ENCODE measurements at regions not wholly inside any gene's neighbourhood (a gene's known extent, or its start where the extent isn't known, plus 50 kb on each side); places are given as distances from the start of the nearest gene placed in this dataset.

GRCh38 chr12:84787253-84787652 is 125.3 kb downstream of the SLC6A15 start:
- Histone ChIP-seq H3K4me1 (ENCODE audit: insufficient read depth, low read length) (no peaks in the 10 kb centered on the region), H3K27ac (ENCODE audit: low read depth, low read length) (no peak overlapping the region), H3K4me3 (ENCODE audit: low read length) (no peak overlapping the region), H3K27me3 (ENCODE audit: insufficient read depth, low read length, poor library complexity, severe bottlenecking) (no peaks in the 10 kb centered on the region), H3K9me3 (ENCODE audit: low read length) (no peaks in the 10 kb centered on the region), H3K36me3 (ENCODE audit: insufficient read depth, low read length) (no peaks in the 10 kb centered on the region)
- Mint-ChIP-seq H3K36me3 (no peaks in the 10 kb centered on the region), H3K27ac (no peak overlapping the region), H3K4me3 (no peak overlapping the region), H3K4me1 (no peaks in the 10 kb centered on the region), H3K9me3 (peaks cover 0 to 4% (median 2%) of the 10 kb centered on the region in 5 donors), H3K27me3 (no peaks in the 10 kb centered on the region)
- ChIA-PET CTCF (no interaction called here), POLR2A (no interaction called here)
- no peak for DNase-seq

- no peaks in the 10 kb centered on the region for H3K27me3 ChIP-seq (ENCODE audit: insufficient read depth, low read length, poor library complexity, severe bottlenecking)
- ChIA-PET CTCF (no interaction called here), POLR2A (no interaction called here)
- no peaks in the 10 kb centered on the region for H3K36me3 ChIP-seq (ENCODE audit: insufficient read depth, low read length)
- Mint-ChIP-seq H3K4me1 (no peaks in the 10 kb centered on the region), H3K9me3 (peaks cover 0 to 6% (median 2%) of the 10 kb centered on the region in 5 donors), H3K27ac (no peak overlapping the region), H3K4me3 (no peak overlapping the region), H3K27me3 (no peaks in the 10 kb centered on the region), H3K36me3 (no peaks in the 10 kb centered on the region)
- no peak for DNase-seq
- no peaks in the 10 kb centered on the region for H3K4me1 ChIP-seq (ENCODE audit: insufficient read depth, low read length)
- no peaks in the 10 kb centered on the region for H3K9me3 ChIP-seq (ENCODE audit: low read length)
- no peak overlapping the region for H3K27ac ChIP-seq (ENCODE audit: low read depth, low read length)
- no peak overlapping the region for H3K4me3 ChIP-seq (ENCODE audit: low read length)
Measured at GRCh38 chr12:84786622-84787021, 126.0 kb downstream of the SLC6A15 start.

- Histone ChIP-seq H3K27ac (ENCODE audit: low read depth, low read length) (no peak overlapping the region), H3K4me3 (ENCODE audit: low read length) (no peak overlapping the region), H3K27me3 (ENCODE audit: insufficient read depth, low read length, poor library complexity, severe bottlenecking) (no peaks in the 10 kb centered on the region), H3K9me3 (ENCODE audit: low read length) (no peaks in the 10 kb centered on the region), H3K36me3 (ENCODE audit: insufficient read depth, low read length) (no peaks in the 10 kb centered on the region), H3K4me1 (ENCODE audit: insufficient read depth, low read length) (no peaks in the 10 kb centered on the region)
- ChIA-PET POLR2A (no interaction called here), CTCF (no interaction called here)
- no peaks in the 10 kb centered on the region for H3K27me3 Mint-ChIP-seq
- no peak overlapping the region for H3K27ac Mint-ChIP-seq
- H3K4me1 Mint-ChIP-seq, result no peaks in the 10 kb centered on the region
- DNase-seq, result no peak
- H3K36me3 Mint-ChIP-seq, result no peaks in the 10 kb centered on the region
- no peak overlapping the region for H3K4me3 Mint-ChIP-seq
- H3K9me3 Mint-ChIP-seq, result peaks cover 0 to 6% (median 2%) of the 10 kb centered on the region in 5 donors
Measured at GRCh38 chr12:84785951-84786350, 126.6 kb downstream of the SLC6A15 start.

GRCh38 chr12:84785281-84785680 is 127.3 kb downstream of the SLC6A15 start:
- Histone ChIP-seq H3K27ac (ENCODE audit: low read depth, low read length) (no peak overlapping the region), H3K9me3 (ENCODE audit: low read length) (no peaks in the 10 kb centered on the region), H3K4me1 (ENCODE audit: insufficient read depth, low read length) (no peaks in the 10 kb centered on the region), H3K36me3 (ENCODE audit: insufficient read depth, low read length) (no peaks in the 10 kb centered on the region), H3K4me3 (ENCODE audit: low read length) (no peak overlapping the region), H3K27me3 (ENCODE audit: insufficient read depth, low read length, poor library complexity, severe bottlenecking) (no peaks in the 10 kb centered on the region)
- peaks cover 0 to 6% (median 0%) of the 10 kb centered on the region in 5 donors for H3K9me3 Mint-ChIP-seq
- no peaks in the 10 kb centered on the region for H3K4me1 Mint-ChIP-seq
- ChIA-PET CTCF (no interaction called here), POLR2A (no interaction called here)
- no peaks in the 10 kb centered on the region for H3K27me3 Mint-ChIP-seq
- no peak for DNase-seq
- no peaks in the 10 kb centered on the region for H3K36me3 Mint-ChIP-seq
- no peak overlapping the region for H3K4me3 Mint-ChIP-seq
- H3K27ac Mint-ChIP-seq, result no peak overlapping the region

DNA sequence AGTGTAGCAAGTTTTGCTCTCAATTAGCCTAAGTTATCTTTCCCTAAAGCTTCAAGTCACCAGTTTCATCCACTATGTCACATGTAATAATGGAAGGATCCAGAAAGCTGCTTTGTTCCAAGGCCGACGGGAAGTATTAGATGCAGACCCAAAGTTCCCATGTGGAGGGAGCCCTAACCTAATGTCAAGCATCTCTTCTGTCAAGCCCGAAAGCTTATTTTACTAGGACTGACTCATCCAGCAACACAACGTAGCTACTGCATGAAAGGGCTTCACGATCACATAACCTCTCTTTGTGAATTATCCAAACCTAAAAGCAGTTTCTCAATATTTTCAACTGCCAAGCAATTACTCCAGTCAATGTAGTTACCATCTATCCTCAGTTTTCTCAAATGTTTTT is 133.4 kb downstream of the SLC6A15 start:
- Histone ChIP-seq H3K4me1 (ENCODE audit: insufficient read depth, low read length) (no peaks in the 10 kb centered on the region), H3K27me3 (ENCODE audit: insufficient read depth, low read length, poor library complexity, severe bottlenecking) (no peaks in the 10 kb centered on the region), H3K9me3 (ENCODE audit: low read length) (no peaks in the 10 kb centered on the region), H3K27ac (ENCODE audit: low read depth, low read length) (no peak overlapping the region), H3K36me3 (ENCODE audit: insufficient read depth, low read length) (no peaks in the 10 kb centered on the region), H3K4me3 (ENCODE audit: low read length) (no peak overlapping the region)
- H3K27me3 Mint-ChIP-seq, result no peaks in the 10 kb centered on the region
- no peaks in the 10 kb centered on the region for H3K4me1 Mint-ChIP-seq
- H3K36me3 Mint-ChIP-seq, result no peaks in the 10 kb centered on the region
- ChIA-PET POLR2A (no interaction called here), CTCF (no interaction called here)
- H3K4me3 Mint-ChIP-seq, result no peak overlapping the region
- peaks cover 0 to 10% (median 2%) of the 10 kb centered on the region in 5 donors for H3K9me3 Mint-ChIP-seq
- no peak for DNase-seq
- H3K27ac Mint-ChIP-seq, result no peak overlapping the region

- H3K4me3 Mint-ChIP-seq, result no peak overlapping the region
- Histone ChIP-seq H3K36me3 (ENCODE audit: insufficient read depth, low read length) (no peaks in the 10 kb centered on the region), H3K27ac (ENCODE audit: low read depth, low read length) (no peak overlapping the region), H3K4me1 (ENCODE audit: insufficient read depth, low read length) (no peaks in the 10 kb centered on the region), H3K27me3 (ENCODE audit: insufficient read depth, low read length, poor library complexity, severe bottlenecking) (no peaks in the 10 kb centered on the region), H3K9me3 (ENCODE audit: low read length) (no peaks in the 10 kb centered on the region), H3K4me3 (ENCODE audit: low read length) (no peak overlapping the region)
- H3K27me3 Mint-ChIP-seq, result no peaks in the 10 kb centered on the region
- H3K4me1 Mint-ChIP-seq, result no peaks in the 10 kb centered on the region
- H3K9me3 Mint-ChIP-seq, result peaks cover 0 to 7% (median 0%) of the 10 kb centered on the region in 5 donors
- no peak overlapping the region for H3K27ac Mint-ChIP-seq
- ChIA-PET POLR2A (no interaction called here), CTCF (no interaction called here)
- DNase-seq, result no peak
- no peaks in the 10 kb centered on the region for H3K36me3 Mint-ChIP-seq
Measured at GRCh38 chr12:84772281-84772680, 140.3 kb downstream of the SLC6A15 start.

DNA sequence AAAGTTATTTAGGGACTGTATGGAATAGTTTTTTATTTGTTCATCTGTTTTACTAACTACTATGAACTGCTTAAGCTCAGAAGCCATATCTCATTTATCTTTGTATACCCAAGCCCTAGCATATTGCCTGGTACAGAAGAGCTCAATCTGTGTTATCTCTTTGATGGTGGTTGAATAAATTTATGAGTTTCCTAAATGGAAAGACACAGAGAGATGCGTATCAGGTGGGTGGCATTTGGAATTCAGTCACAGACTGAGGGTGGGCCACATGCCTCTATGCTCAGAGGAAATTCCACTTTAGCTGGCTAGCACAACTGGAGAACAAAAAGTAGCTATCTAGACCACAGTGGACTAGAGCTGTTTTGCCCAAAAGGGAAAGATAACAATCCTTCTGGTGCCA is 145.5 kb downstream of the SLC6A15 start:
- Mint-ChIP-seq H3K4me1 (no peaks in the 10 kb centered on the region), H3K36me3 (no peaks in the 10 kb centered on the region), H3K27me3 (no peaks in the 10 kb centered on the region), H3K27ac (no peak overlapping the region), H3K9me3 (peaks cover 0 to 3% (median 0%) of the 10 kb centered on the region in 5 donors), H3K4me3 (no peak overlapping the region)
- no peaks in the 10 kb centered on the region for H3K27me3 ChIP-seq (ENCODE audit: insufficient read depth, low read length, poor library complexity, severe bottlenecking)
- no peak overlapping the region for H3K27ac ChIP-seq (ENCODE audit: low read depth, low read length)
- H3K4me1 ChIP-seq (ENCODE audit: insufficient read depth, low read length), result no peaks in the 10 kb centered on the region
- ChIA-PET CTCF (no interaction called here), POLR2A (no interaction called here)
- no peaks in the 10 kb centered on the region for H3K36me3 ChIP-seq (ENCODE audit: insufficient read depth, low read length)
- H3K9me3 ChIP-seq (ENCODE audit: low read length), result no peaks in the 10 kb centered on the region
- DNase-seq, result no peak
- no peak overlapping the region for H3K4me3 ChIP-seq (ENCODE audit: low read length)

DNA sequence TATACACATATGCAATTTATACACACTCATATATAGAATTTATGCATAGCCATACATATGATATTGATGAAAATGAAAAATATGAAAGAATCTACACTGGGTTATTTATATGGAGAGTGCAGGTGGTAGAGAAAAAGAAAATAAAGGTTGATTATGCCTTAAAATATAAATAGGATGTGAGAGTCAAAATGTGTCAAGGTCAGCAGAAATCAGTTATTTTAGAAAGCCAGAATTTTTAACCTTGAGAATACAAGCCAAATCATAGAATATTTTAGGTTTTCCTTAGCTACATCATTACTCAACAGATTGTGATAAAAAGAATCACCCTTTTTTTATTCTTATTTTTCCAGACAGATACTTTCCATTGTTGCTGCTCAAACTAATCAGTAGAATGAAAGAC is 146.2 kb downstream of the SLC6A15 start:
- Mint-ChIP-seq H3K36me3 (no peaks in the 10 kb centered on the region), H3K4me3 (no peak overlapping the region), H3K27me3 (no peaks in the 10 kb centered on the region), H3K27ac (no peak overlapping the region), H3K9me3 (peaks cover 0 to 3% (median 0%) of the 10 kb centered on the region in 5 donors), H3K4me1 (no peaks in the 10 kb centered on the region)
- ChIA-PET CTCF (no interaction called here), POLR2A (no interaction called here)
- no peak overlapping the region for H3K27ac ChIP-seq (ENCODE audit: low read depth, low read length)
- H3K27me3 ChIP-seq (ENCODE audit: insufficient read depth, low read length, poor library complexity, severe bottlenecking), result no peaks in the 10 kb centered on the region
- DNase-seq, result no peak
- no peaks in the 10 kb centered on the region for H3K9me3 ChIP-seq (ENCODE audit: low read length)
- no peaks in the 10 kb centered on the region for H3K36me3 ChIP-seq (ENCODE audit: insufficient read depth, low read length)
- no peak overlapping the region for H3K4me3 ChIP-seq (ENCODE audit: low read length)
- H3K4me1 ChIP-seq (ENCODE audit: insufficient read depth, low read length), result no peaks in the 10 kb centered on the region

DNA sequence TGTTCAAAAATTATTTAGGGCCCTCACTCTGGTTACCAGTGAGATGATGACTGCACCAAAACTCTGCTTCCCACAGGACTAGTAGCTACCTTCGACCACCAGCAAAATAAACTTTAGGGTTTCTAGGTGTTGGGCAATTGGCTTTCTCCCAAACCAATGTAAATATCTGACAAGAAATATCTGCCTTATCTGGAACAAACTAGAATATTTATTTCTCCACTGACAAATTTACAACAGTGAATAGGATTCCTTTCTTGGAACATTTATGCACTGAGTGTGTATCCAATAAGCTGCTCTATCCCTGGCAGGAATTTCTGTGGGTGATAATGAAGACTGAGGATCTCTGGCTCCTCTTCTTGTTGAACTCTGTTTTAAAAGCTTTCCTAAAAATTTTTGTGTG is 148.6 kb downstream of the SLC6A15 start:
- Mint-ChIP-seq H3K4me3 (no peak overlapping the region), H3K4me1 (no peaks in the 10 kb centered on the region), H3K27me3 (no peaks in the 10 kb centered on the region), H3K36me3 (no peaks in the 10 kb centered on the region), H3K9me3 (peaks cover 0 to 3% (median 0%) of the 10 kb centered on the region in 5 donors), H3K27ac (no peak overlapping the region)
- no peak for DNase-seq
- Histone ChIP-seq H3K4me3 (ENCODE audit: low read length) (no peak overlapping the region), H3K4me1 (ENCODE audit: insufficient read depth, low read length) (no peaks in the 10 kb centered on the region), H3K27ac (ENCODE audit: low read depth, low read length) (no peak overlapping the region), H3K9me3 (ENCODE audit: low read length) (no peaks in the 10 kb centered on the region), H3K27me3 (ENCODE audit: insufficient read depth, low read length, poor library complexity, severe bottlenecking) (no peaks in the 10 kb centered on the region), H3K36me3 (ENCODE audit: insufficient read depth, low read length) (no peaks in the 10 kb centered on the region)
- CTCF ChIA-PET, result no interaction called here
- POLR2A ChIA-PET, result no interaction called here
